Cardiac muscle cell (in vitro differentiated cells and primary cell): ENCODE measurements at regions not wholly inside any gene's neighbourhood (a gene's known extent, or its start where the extent isn't known, plus 50 kb on each side); places are given as distances from the start of the nearest gene placed in this dataset.

Experiments used
- DNase-seq, 2 donors: peaks; one replicate each; pipeline versions ENCODE4 v3.0.0 to v3.0.0-alpha.2; 2010 to 2017; ENCODE audit warnings: low read depth in 1 of 2, low spot score in 1 of 2
- H3K27ac ChIP-seq: fragments of 200-600 bp; sonication (generic); 2 replicates; pipeline ENCODE4 v1.5.1; 2016
- H3K27me3 ChIP-seq: fragments of 200-600 bp; sonication (generic); 2 replicates; pipeline ENCODE4 v1.6.0; 2016; ENCODE audit warnings: control low read depth
- H3K36me3 ChIP-seq: fragments of 200-600 bp; sonication (generic); 2 replicates; pipeline ENCODE4 v1.5.1; 2016; ENCODE audit warnings: control low read depth
- H3K4me1 ChIP-seq: fragments of 200-600 bp; sonication (generic); 2 replicates; pipeline ENCODE4 v1.8.1; 2017; ENCODE audit warnings: low read depth, mild to moderate bottlenecking, mixed run types
- H3K4me3 ChIP-seq: fragments of 200-600 bp; sonication (generic); 2 replicates; pipeline ENCODE4 v1.5.1; 2016; ENCODE audit warnings: mild to moderate bottlenecking
- H3K9me3 ChIP-seq: fragments of 200-600 bp; sonication (generic); 2 replicates; pipeline ENCODE4 v1.5.1; 2017; ENCODE audit warnings: low read depth, mild to moderate bottlenecking, control low read depth
- CTCF ChIP-seq: IDR thresholded peaks from 2 replicates; pipeline ENCODE4 v1.5.1; 2012; ENCODE audit warnings: low read depth, mild to moderate bottlenecking, low read length

GRCh38 chr15:67957435-67958132 lies 96.5 kb upstream of the PIAS1 start:
- no peaks in the 10 kb centered on the region for H3K9me3 ChIP-seq

DNA sequence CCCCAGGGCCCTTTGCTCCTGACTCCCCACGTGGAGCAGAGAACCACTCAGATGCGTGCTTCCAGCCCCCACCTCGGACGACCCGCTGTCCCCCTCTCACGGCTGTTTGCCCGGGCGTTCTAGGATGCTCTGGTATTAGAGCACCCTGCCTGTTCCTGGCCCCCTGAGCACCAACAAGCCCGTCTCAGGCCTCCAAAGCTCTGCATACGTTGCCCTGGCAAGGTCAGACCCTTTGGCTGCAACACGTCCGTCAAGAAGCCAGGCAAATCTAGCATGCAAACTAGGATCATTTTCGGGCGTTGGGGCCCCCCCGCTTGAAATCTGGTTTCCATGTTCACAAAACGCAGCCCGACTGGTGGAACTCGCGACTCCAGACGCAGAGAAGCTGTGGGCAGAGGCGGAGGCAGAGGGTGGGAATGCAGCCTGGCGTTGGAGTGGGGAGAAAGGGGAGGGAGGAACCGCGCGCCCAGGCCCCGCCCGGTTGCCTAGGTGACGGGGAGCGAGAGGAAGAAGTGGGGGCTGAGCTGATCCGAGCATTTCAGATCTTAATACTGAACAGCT lies 86.2 kb upstream of the PIAS1 start:
- Histone ChIP-seq H3K4me3 (peak overlapping the region; percentile 24), H3K36me3 (no peaks in the 10 kb centered on the region), H3K27ac (no peak overlapping the region), H3K4me1 (no peaks in the 10 kb centered on the region), H3K9me3 (no peaks in the 10 kb centered on the region), H3K27me3 (no peaks in the 10 kb centered on the region)
- DNase-seq = peak; percentile 79 to 81
- no peak for TF ChIP-seq CTCF

More at GRCh38 chr15:67957435-67958132, 96.5 kb upstream of the PIAS1 start:
- DNase-seq = no peak
- no peaks in the 10 kb centered on the region for H3K4me1 ChIP-seq
- no peaks in the 10 kb centered on the region for H3K27me3 ChIP-seq
- no peak overlapping the region for H3K27ac ChIP-seq
- no peak overlapping the region for H3K4me3 ChIP-seq
- no peak for TF ChIP-seq CTCF
- H3K36me3 ChIP-seq = no peaks in the 10 kb centered on the region

- Histone ChIP-seq H3K4me1 (no peaks in the 10 kb centered on the region), H3K4me3 (peak overlapping the region; percentile 24), H3K27ac (no peak overlapping the region), H3K36me3 (no peaks in the 10 kb centered on the region), H3K27me3 (no peaks in the 10 kb centered on the region), H3K9me3 (no peaks in the 10 kb centered on the region)
- TF ChIP-seq CTCF = no peak
- no peak for DNase-seq
These were observed 85.6 kb upstream of the PIAS1 start for GRCh38 chr15:67968564-67968963.

- H3K36me3 ChIP-seq = no peaks in the 10 kb centered on the region
- no peaks in the 10 kb centered on the region for H3K4me1 ChIP-seq
- no peaks in the 10 kb centered on the region for H3K9me3 ChIP-seq
- no peak overlapping the region for H3K27ac ChIP-seq
- H3K27me3 ChIP-seq = no peaks in the 10 kb centered on the region
- no peak for TF ChIP-seq CTCF
- no peak overlapping the region for H3K4me3 ChIP-seq
- no peak for DNase-seq
These were observed 85.1 kb upstream of the PIAS1 start for GRCh38 chr15:67968966-67969365.

- DNase-seq = no peak
- no peak for TF ChIP-seq CTCF
- Histone ChIP-seq H3K27ac (no peak overlapping the region), H3K36me3 (no peaks in the 10 kb centered on the region), H3K9me3 (no peaks in the 10 kb centered on the region), H3K4me1 (no peaks in the 10 kb centered on the region), H3K27me3 (no peaks in the 10 kb centered on the region), H3K4me3 (no peak overlapping the region)
These were observed 84.2 kb upstream of the PIAS1 start for GRCh38 chr15:67969892-67970291.
